ENCODE measurements at regions not wholly inside any gene's neighbourhood (a gene's known extent, or its start where the extent isn't known, plus 50 kb on each side); places are given as distances from the start of the nearest gene placed in this dataset.

GRCh38 chr6:21668795-21669194, 75.2 kb downstream of the SOX4 start:
- TF ChIP-seq POLR2AphosphoS5 (IDR thresholded peaks at IDR 0.05; ENCODE audit: borderline replicate concordance, low read depth, low read length) (no peak), EZH2 (IDR thresholded peaks at IDR 0.05) (no peak), FOXP2 (optimal IDR thresholded peaks at IDR 0.05; ENCODE audit: control extremely low read depth, extremely low read length, insufficient read depth) (no peak)
